MM.1S (cell line): ENCODE measurements at regions not wholly inside any gene's neighbourhood (a gene's known extent, or its start where the extent isn't known, plus 50 kb on each side); places are given as distances from the start of the nearest gene placed in this dataset.

ENCODE experiments used
- DNase-seq: peaks from one replicate; pipeline ENCODE4 v3.0.0-alpha.2; 2015
- H2AFZ ChIP-seq: fragments of 300-600 bp; sonication (generic); 2 replicates; pipeline ENCODE4 v1.6.0; 2016; ENCODE audit warnings: antibody characterized with exemption, low read length
- H3F3A ChIP-seq: fragments of 300-600 bp; sonication (generic); 2 replicates; pipeline ENCODE4 v1.6.1; 2016; ENCODE audit warnings: mild to moderate bottlenecking, antibody characterized with exemption, low read length, moderate library complexity, mixed read lengths; ENCODE audit not compliant: insufficient read depth
- H3K27ac ChIP-seq: fragments of 300-600 bp; sonication (generic); 2 replicates; pipeline ENCODE4 v1.5.1; 2016; ENCODE audit warnings: mild to moderate bottlenecking, low read length
- H3K27me3 ChIP-seq: fragments of 300-600 bp; sonication (generic); replicated peaks from 2 replicates; pipeline ENCODE4 v1.6.0; 2016; ENCODE audit warnings: low read length; ENCODE audit not compliant: insufficient read depth
- H3K36me3 ChIP-seq: fragments of 300-600 bp; sonication (generic); replicated peaks from 2 replicates; pipeline ENCODE4 v1.6.1; 2016; ENCODE audit warnings: mild to moderate bottlenecking, low read length, mixed read lengths; ENCODE audit not compliant: insufficient read depth
- H3K4me1 ChIP-seq: fragments of 300-600 bp; sonication (generic); 2 replicates; pipeline ENCODE4 v1.6.1; 2016; ENCODE audit warnings: low read length, mixed read lengths
- H3K4me2 ChIP-seq: fragments of 300-600 bp; sonication (generic); 2 replicates; pipeline ENCODE4 v1.6.0; 2016; ENCODE audit warnings: low read depth, low read length
- H3K4me3 ChIP-seq: fragments of 300-600 bp; sonication (generic); 2 replicates; pipeline ENCODE4 v1.5.1; 2016; ENCODE audit warnings: low read length, mixed read lengths
- H3K79me2 ChIP-seq: fragments of 300-600 bp; sonication (generic); 2 replicates; pipeline ENCODE4 v1.6.1; 2016; ENCODE audit warnings: mixed run types, low read length, mixed read lengths
- H3K9ac ChIP-seq: fragments of 300-600 bp; sonication (generic); 2 replicates; pipeline ENCODE4 v1.6.1; 2016; ENCODE audit warnings: low read length, mixed read lengths
- H3K9me2 ChIP-seq: fragments of 300-600 bp; sonication (generic); replicated peaks from 2 replicates; pipeline ENCODE4 v1.6.1; 2016; ENCODE audit warnings: mild to moderate bottlenecking, low read length, mixed read lengths; ENCODE audit not compliant: insufficient read depth
- H3K9me3 ChIP-seq: fragments of 300-600 bp; sonication (generic); replicated peaks from 2 replicates; pipeline ENCODE4 v1.6.1; 2016; ENCODE audit warnings: mild to moderate bottlenecking, low read length, mixed read lengths; ENCODE audit not compliant: insufficient read depth
- H4K20me1 ChIP-seq: fragments of 300-600 bp; sonication (generic); 2 replicates; pipeline ENCODE4 v1.6.1; 2016; ENCODE audit warnings: mild to moderate bottlenecking, low read length, moderate library complexity, mixed read lengths; ENCODE audit not compliant: insufficient read depth
- CTCF ChIP-seq: fragments of 300-600 bp; sonication (generic); IDR thresholded peaks from 2 replicates; pipeline ENCODE4 v1.5.1; 2016; ENCODE audit warnings: antibody characterized with exemption, low read length, mixed read lengths
- EZH2 ChIP-seq: fragments of 300-600 bp; sonication (generic); optimal IDR thresholded peaks from 2 replicates; pipeline ENCODE3; 2017; ENCODE audit warnings: low read depth, mild to moderate bottlenecking, antibody characterized with exemption, low read length, mixed read lengths
- EZH2phosphoT487 ChIP-seq: fragments of 300-600 bp; sonication (generic); IDR thresholded peaks from 2 replicates; pipeline ENCODE4 v1.6.1; 2018; ENCODE audit warnings: antibody characterized with exemption, low read length

DNA sequence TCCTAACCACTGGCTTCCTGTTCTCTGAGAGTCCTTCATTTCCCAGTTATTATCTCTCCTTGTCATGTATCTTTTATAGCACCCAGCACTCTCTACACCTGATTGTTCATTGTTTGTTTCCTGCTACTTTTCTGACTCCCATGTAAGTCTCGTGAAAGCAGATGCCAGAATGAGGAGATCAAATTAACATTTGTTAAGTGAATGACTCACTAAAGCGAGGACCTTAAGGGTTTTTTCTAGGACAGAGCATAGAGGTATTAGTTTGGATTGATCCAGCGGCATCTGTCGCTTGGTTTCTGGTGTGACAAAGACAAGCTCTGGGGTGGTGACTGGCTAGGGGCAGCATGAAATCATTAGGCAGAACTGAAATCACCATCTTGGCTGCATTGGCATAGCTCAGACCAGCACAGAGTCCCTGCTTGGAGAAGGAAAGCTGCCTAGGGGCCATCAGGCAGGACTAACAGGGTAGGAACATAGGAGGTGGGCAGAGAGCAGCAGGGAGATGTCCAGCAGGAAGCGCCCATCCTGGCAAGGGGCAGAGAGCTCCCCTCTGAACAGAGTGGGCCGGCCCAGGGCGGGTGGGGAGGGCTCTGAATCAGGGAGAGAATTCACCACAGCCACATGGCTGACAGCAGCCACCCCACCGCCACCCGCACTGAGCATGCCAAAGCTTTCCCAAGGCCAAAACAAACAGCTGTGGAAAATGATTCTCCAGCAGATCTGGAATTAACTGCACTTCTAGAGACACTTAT is 97.1 kb upstream of the CEP85L start:
- Histone ChIP-seq H3K27ac (no peak overlapping the region), H3K9me3 (no peaks in the 10 kb centered on the region), H4K20me1 (no peaks in the 10 kb centered on the region), H3K9me2 (no peaks in the 10 kb centered on the region), H3K9ac (no peak overlapping the region), H3K36me3 (no peaks in the 10 kb centered on the region), H3K79me2 (no peaks in the 10 kb centered on the region), H3F3A (no peaks in the 10 kb centered on the region), H3K4me3 (no peak overlapping the region), H3K4me1 (peaks cover 21% of the 10 kb centered on the region), H2AFZ (no peak overlapping the region), H3K27me3 (no peaks in the 10 kb centered on the region), H3K4me2 (0 out of 2 replicates have a peak overlapping the region, but pooled peaks have one; percentile 12)
- TF ChIP-seq EZH2 (no peak), EZH2phosphoT487 (no peak), CTCF (no peak)
- DNase-seq: no peak

DNA sequence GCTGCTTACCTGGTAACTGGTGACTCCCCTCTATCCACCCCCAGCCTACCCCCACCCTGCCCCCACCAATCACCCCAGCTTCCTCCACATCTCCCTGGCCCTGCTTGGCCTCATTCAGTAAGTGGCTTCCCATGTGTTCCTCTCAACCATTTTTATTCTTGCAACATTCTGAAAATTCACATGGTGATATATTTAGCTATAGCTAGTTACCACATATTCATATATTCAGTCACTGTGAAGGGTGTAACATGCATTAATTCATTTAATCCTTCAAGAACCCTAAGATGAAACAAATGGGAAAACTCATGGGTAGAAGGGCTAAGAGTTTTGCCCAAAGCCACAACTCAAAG is 95.4 kb upstream of the CEP85L start:
- DNase-seq: no peak
- TF ChIP-seq EZH2: no peak
- no peak for TF ChIP-seq EZH2phosphoT487
- no peak for TF ChIP-seq CTCF
- Histone ChIP-seq H4K20me1 (no peaks in the 10 kb centered on the region), H3K4me3 (no peak overlapping the region), H3K9ac (no peak overlapping the region), H3K27ac (no peak overlapping the region), H3K79me2 (no peaks in the 10 kb centered on the region), H3K36me3 (no peaks in the 10 kb centered on the region), H3K4me1 (peaks cover 26% of the 10 kb centered on the region), H3K4me2 (no peak overlapping the region), H3K9me3 (no peaks in the 10 kb centered on the region), H3K9me2 (no peaks in the 10 kb centered on the region), H2AFZ (no peak overlapping the region), H3K27me3 (no peaks in the 10 kb centered on the region), H3F3A (no peaks in the 10 kb centered on the region)

DNA sequence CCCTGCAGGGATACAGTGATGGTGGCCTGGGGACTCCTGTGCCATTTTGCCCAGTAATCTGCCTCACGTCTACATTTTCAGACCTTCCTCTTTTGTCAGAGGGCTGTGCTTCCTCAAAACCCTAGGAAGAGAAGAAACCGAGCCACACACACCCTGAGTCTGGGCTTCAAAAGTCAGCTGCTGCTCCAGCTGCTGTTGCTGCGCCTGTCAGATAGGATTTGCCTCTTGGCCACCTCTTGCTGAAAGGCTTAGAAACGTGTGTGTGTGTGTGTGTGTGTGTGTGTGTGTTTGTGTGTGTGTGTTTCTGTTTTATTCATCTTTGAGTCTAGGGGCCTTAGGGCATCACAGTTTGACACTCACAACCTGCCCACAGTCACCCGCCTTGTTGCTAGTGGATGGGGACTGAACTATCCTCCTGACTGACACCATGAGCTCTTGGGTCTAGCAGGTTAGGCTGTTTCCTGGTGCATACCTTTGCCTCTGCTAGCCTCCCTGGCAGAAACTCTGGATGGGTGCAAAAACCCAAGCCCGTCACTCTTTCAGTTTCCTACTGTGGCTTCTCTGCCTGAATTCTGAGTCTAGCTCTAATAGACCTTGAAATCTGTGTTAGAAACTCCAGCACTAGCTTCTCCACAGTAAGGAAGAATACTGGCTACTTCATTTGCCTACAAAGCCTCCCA is 94.9 kb upstream of the CEP85L start:
- Histone ChIP-seq H3K79me2 (no peaks in the 10 kb centered on the region), H3K9me3 (no peaks in the 10 kb centered on the region), H3K9me2 (no peaks in the 10 kb centered on the region), H3K27ac (no peak overlapping the region), H3K9ac (no peak overlapping the region), H4K20me1 (no peaks in the 10 kb centered on the region), H3K4me1 (peaks cover 26% of the 10 kb centered on the region), H3K27me3 (no peaks in the 10 kb centered on the region), H2AFZ (0 out of 2 replicates have a peak overlapping the region, but pooled peaks have one; percentile 4), H3K4me2 (no peak overlapping the region), H3K36me3 (no peaks in the 10 kb centered on the region), H3K4me3 (no peak overlapping the region), H3F3A (no peaks in the 10 kb centered on the region)
- no peak for DNase-seq
- TF ChIP-seq EZH2phosphoT487: no peak
- no peak for TF ChIP-seq CTCF
- no peak for TF ChIP-seq EZH2
